Right lobe of liver (tissue), 4 donors: ENCODE measurements at regions not wholly inside any gene's neighbourhood (a gene's known extent, or its start where the extent isn't known, plus 50 kb on each side); places are given as distances from the start of the nearest gene placed in this dataset.

Source experiments
- CTCF ChIP-seq, 4 donors: fragments of 200-600 bp in 3 of 4; fragments of 450-650 bp in 1 of 4; IDR thresholded peaks; one replicate each; pipeline versions ENCODE4 v1.5.1 to v1.8.0; 2016 to 2022; ENCODE audit warnings: antibody characterized with exemption in 4 of 4, mild to moderate bottlenecking in 2 of 4
- POLR2A ChIP-seq: fragments of 450-650 bp; IDR thresholded peaks from one replicate; pipeline ENCODE4 v1.6.1; 2017; ENCODE audit warnings: antibody characterized with exemption, mild to moderate bottlenecking
- donor health status: DM: no; HTN: no; CAD: no.
- donor health status: DM: no; HTN: no; CAD: no.
- donor health status: DM: no; HTN: yes; CAD: no.

DNA sequence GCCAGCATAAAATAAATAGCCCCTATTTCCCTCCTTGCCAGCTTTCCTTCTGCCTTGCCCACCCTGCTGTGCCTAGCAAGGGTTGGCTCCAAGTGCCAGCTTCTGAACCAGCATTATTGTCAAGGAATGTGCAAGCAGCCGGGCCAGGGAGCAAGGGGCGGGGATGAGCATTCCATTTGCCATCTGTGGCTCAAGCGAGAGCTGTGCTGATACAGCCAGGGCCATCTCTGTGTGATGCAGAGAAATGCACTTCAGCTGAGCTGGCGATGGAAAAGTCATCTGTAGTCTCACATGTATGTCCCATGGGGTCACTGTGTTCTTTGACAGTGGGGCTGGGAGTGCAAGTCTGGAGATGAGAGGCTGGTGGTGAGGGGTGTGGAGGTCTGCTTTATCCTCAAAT lies 137.3 kb downstream of the SUDS3 start:
- TF ChIP-seq CTCF (IDR thresholded peaks at IDR 0.05) (no peak), POLR2A (no peak)
